Occipital lobe (tissue), 1 donor: ENCODE measurements at regions not wholly inside any gene's neighbourhood (a gene's known extent, or its start where the extent isn't known, plus 50 kb on each side); places are given as distances from the start of the nearest gene placed in this dataset. TPM values are rescaled to one million over a fixed set of nuclear protein-coding genes. Genes with fewer than 3 reads are reported as not detected.

Experiments
- small RNA-seq: library from RNA; depleted of rRNA; stranded (forward); fragments of <200 nt; gene quantifications from one replicate; pipeline ENCODE3, GENCODE V24; 2014

Small RNA genes lying in the stretch of these regions (small RNA-seq; reads per million reads assigned to genes)
- not detected for gene IGLL3P
- gene MIR6817 = not detected
